MM.1S (cell line): ENCODE measurements at regions not wholly inside any gene's neighbourhood (a gene's known extent, or its start where the extent isn't known, plus 50 kb on each side); places are given as distances from the start of the nearest gene placed in this dataset.

Source experiments
- CTCF ChIP-seq: fragments of 300-600 bp; sonication (generic); IDR thresholded peaks from 2 replicates; pipeline ENCODE4 v1.5.1; 2016; ENCODE audit warnings: antibody characterized with exemption, low read length, mixed read lengths
- EZH2 ChIP-seq: fragments of 300-600 bp; sonication (generic); optimal IDR thresholded peaks from 2 replicates; pipeline ENCODE3; 2017; ENCODE audit warnings: low read depth, mild to moderate bottlenecking, antibody characterized with exemption, low read length, mixed read lengths

GRCh38 chr14:28875934-28876571, 109.5 kb downstream of the FOXG1 start:
- TF ChIP-seq CTCF (no peak), EZH2 (no peak)
